B cell (primary cell): ENCODE measurements at regions not wholly inside any gene's neighbourhood (a gene's known extent, or its start where the extent isn't known, plus 50 kb on each side); places are given as distances from the start of the nearest gene placed in this dataset.
A peak's percentile ranks its signal among the peaks of the same experiment; 100 is the strongest.

Experiments
- ATAC-seq: fragments of 200-7000 bp; cut with Tn5 transposase; one replicate; pipeline ENCODE4 v1.10.0; 2021; ENCODE audit warnings: low read depth, mild to moderate bottlenecking, moderate number of reproducible peaks, moderate library complexity
- CTCF ChIA-PET: fragments of 350-600 bp; sonication (Branson Sonifier 250); formaldehyde crosslinking; loops from one replicate; lab custom pipeline; 2021; ENCODE audit warnings: antibody characterized with exemption, inconsistent platforms; lab: Charles Lee
- POLR2A ChIA-PET: fragments of 350-600 bp; sonication (Branson Sonifier 250); formaldehyde crosslinking; loops from one replicate; lab custom pipeline; 2021; ENCODE audit warnings: antibody characterized with exemption; lab: Charles Lee
- DNase-seq: peaks from one replicate; pipeline ENCODE4 v3.0.0; 2013
- H2AFZ ChIP-seq: 2 replicates; pipeline ENCODE4 v1.6.1; 2012; ENCODE audit warnings: mild to moderate bottlenecking, low read depth, low read length; ENCODE audit not compliant: insufficient read depth, poor library complexity, severe bottlenecking
- H3K27ac ChIP-seq, 2 donors: 1 replicate in 1 of 2; 2 replicates in 1 of 2; pipeline ENCODE4 v1.5.1; 2012 to 2013; ENCODE audit warnings: low read length in 2 of 2, mild to moderate bottlenecking in 2 of 2, moderate library complexity in 1 of 2
- H3K27me3 ChIP-seq, 4 experiments: fragments of 200-600 bp in 1 of 4; sonication (generic) in 1 of 4; replicated peaks in 1 of 4; 1 replicate in 2 of 4; 2 replicates in 2 of 4; pipeline versions ENCODE4 v1.6.1 to v1.7.0; 2013 to 2016; ENCODE audit warnings: low read length in 3 of 4, mild to moderate bottlenecking in 2 of 4, mixed read lengths in 1 of 4, moderate library complexity in 1 of 4; ENCODE audit not compliant: insufficient read depth in 4 of 4, control insufficient read depth in 3 of 4; ENCODE audit errors: control extremely low read depth in 1 of 4
- H3K36me3 ChIP-seq, 2 experiments: replicated peaks in 1 of 2; 1 replicate in 1 of 2; 2 replicates in 1 of 2; pipeline versions ENCODE4 v1.6.1 to v1.7.1; 2013; ENCODE audit warnings: low read length in 1 of 2; ENCODE audit not compliant: insufficient read depth in 2 of 2, control insufficient read depth in 1 of 2; ENCODE audit errors: control extremely low read depth in 1 of 2, extremely low read depth in 1 of 2
- H3K4me1 ChIP-seq, 2 donors: fragments of 200-600 bp in 1 of 2; sonication (generic) in 1 of 2; 1 replicate in 1 of 2; 2 replicates in 1 of 2; pipeline versions ENCODE4 v1.5.1 to v1.6.1; 2013 to 2017; ENCODE audit warnings: low read length in 2 of 2; ENCODE audit not compliant: control insufficient read depth in 2 of 2, insufficient read depth in 2 of 2
- H3K4me2 ChIP-seq: replicated peaks from 2 replicates; pipeline ENCODE3; 2012; ENCODE audit warnings: mild to moderate bottlenecking, low read depth, low read length; ENCODE audit not compliant: poor library complexity, severe bottlenecking
- H3K4me3 ChIP-seq, 5 experiments: fragments of 200-600 bp in 1 of 5; sonication (generic) in 1 of 5; 1 replicate in 3 of 5; 2 replicates in 2 of 5; pipeline versions ENCODE4 v1.5.1 to v1.7.0; 2011 to 2016; ENCODE audit warnings: low read length in 4 of 5, mild to moderate bottlenecking in 4 of 5, low read depth in 2 of 5, control low read depth in 1 of 5, moderate library complexity in 1 of 5; ENCODE audit not compliant: insufficient read depth in 1 of 5; ENCODE audit errors: control extremely low read depth in 1 of 5, extremely low read depth in 1 of 5
- H3K79me2 ChIP-seq: fragments of 200-600 bp; sonication (generic); one replicate; pipeline ENCODE4 v1.6.0; 2016; ENCODE audit warnings: low read length; ENCODE audit not compliant: control insufficient read depth, insufficient read depth
- H3K9ac ChIP-seq: fragments of 200-600 bp; sonication (generic); 2 replicates; pipeline ENCODE4 v1.6.1; 2017; ENCODE audit warnings: mild to moderate bottlenecking, low read length, moderate library complexity
- H3K9me3 ChIP-seq, 3 donors: one replicate each; pipeline versions ENCODE4 v1.6.1 to v1.7.1; 2013; ENCODE audit warnings: low read length in 2 of 3; ENCODE audit not compliant: control insufficient read depth in 2 of 3, insufficient read depth in 1 of 3; ENCODE audit errors: control extremely low read depth in 1 of 3
- H4K20me1 ChIP-seq: 2 replicates; pipeline ENCODE4 v1.6.0; 2012; ENCODE audit warnings: mild to moderate bottlenecking, low read length; ENCODE audit not compliant: insufficient read depth, control insufficient read depth, poor library complexity, severe bottlenecking
- H3K27ac Mint-ChIP-seq: one replicate; pipeline ENCODE4 v1.8.0; 2021; ENCODE audit warnings: mixed read lengths
- H3K27me3 Mint-ChIP-seq: one replicate; pipeline ENCODE4 v1.8.0; 2021; ENCODE audit warnings: mixed read lengths
- H3K4me1 Mint-ChIP-seq: one replicate; pipeline ENCODE4 v1.8.0; 2021; ENCODE audit warnings: mixed read lengths
- H3K4me3 Mint-ChIP-seq: one replicate; pipeline ENCODE4 v1.8.0; 2021; ENCODE audit warnings: mixed read lengths
- H3K9me3 Mint-ChIP-seq: one replicate; pipeline ENCODE4 v1.8.0; 2022; ENCODE audit warnings: mixed read lengths; ENCODE audit not compliant: insufficient read depth
- CTCF ChIP-seq: fragments of 200-600 bp; IDR thresholded peaks from one replicate; pipeline ENCODE4 v1.8.0; 2022; ENCODE audit warnings: antibody characterized with exemption, mild to moderate bottlenecking
- EZH2 ChIP-seq: IDR thresholded peaks from 2 replicates; pipeline ENCODE4 v1.6.1; 2012; ENCODE audit warnings: borderline replicate concordance, low read depth, mild to moderate bottlenecking, moderate library complexity, low read length; ENCODE audit not compliant: insufficient read depth, poor library complexity, severe bottlenecking
- whole genome bisulfite sequencing: methylation state at CpG from one replicate; pipeline ENCODE4 v1.1.5; 2013; ENCODE audit warnings: missing lambda C conversion rate; ENCODE audit not compliant: insufficient coverage; 5-methylcytosine and 5-hydroxymethylcytosine counted together
- intact Hi-C: fragments of 100-400 bp; cut with micrococcal nuclease; formaldehyde crosslinking; loops from one replicate; pipeline ENCODE4 v1.10.0; 2022

- H3K4me3 Mint-ChIP-seq = no peak overlapping the region
- no peak overlapping the region for H3K4me2 ChIP-seq
- H3K79me2 ChIP-seq = no peaks in the 10 kb centered on the region
- ATAC-seq (no peak), DNase-seq (no peak)
- no peak overlapping the region for H3K9ac ChIP-seq
- intact Hi-C loops = no loop called here
- H4K20me1 ChIP-seq = no peaks in the 10 kb centered on the region
- ChIA-PET POLR2A (no interaction called here), CTCF (no interaction called here)
- H2AFZ ChIP-seq = no peak overlapping the region
- H3K4me3 ChIP-seq = no peak overlapping the region
- 65% methylated on average over 2 of the region's 6 CpGs for WGBS
- no peak for TF ChIP-seq CTCF
- no peak for TF ChIP-seq EZH2
- H3K9me3 ChIP-seq = peaks cover 0 to 4% (median 0%) of the 10 kb centered on the region in 3 donors
- H3K27me3 ChIP-seq = no peaks in the 10 kb centered on the region
- no peak overlapping the region for H3K27ac Mint-ChIP-seq
- peaks cover 5% of the 10 kb centered on the region for H3K9me3 Mint-ChIP-seq
- H3K36me3 ChIP-seq = no peaks in the 10 kb centered on the region
- H3K27me3 Mint-ChIP-seq = no peaks in the 10 kb centered on the region
- H3K27ac ChIP-seq = no peak overlapping the region
- H3K4me1 Mint-ChIP-seq = peaks cover 5% of the 10 kb centered on the region
- H3K4me1 ChIP-seq = peaks cover 7 to 9% of the 10 kb centered on the region in 2 donors
These were observed 78.4 kb upstream of the MEX3C start for GRCh38 chr18:51275712-51276476.

- CTCF ChIA-PET = interaction anchor here (1.0 to 1.3 kb wide), 2 partner anchors 23 to 52 kb away, joined by 3 to 4 read pairs; no protein-coding TSS in a partner anchor
- peak; percentile 15 for DNase-seq
These were observed 80.7 kb upstream of the MEX3C start for GRCh38 chr18:51278045-51278649.

More at GRCh38 chr18:51278045-51278649, 80.7 kb upstream of the MEX3C start:
- 86% methylated on average over 1 of the region's 4 CpGs for WGBS
- no peak overlapping the region for H3K4me3 Mint-ChIP-seq
- TF ChIP-seq EZH2 (no peak), CTCF (peak; percentile 39)
- H3K4me3 ChIP-seq = no peak overlapping the region
- peaks cover 5% of the 10 kb centered on the region for H3K4me1 Mint-ChIP-seq
- H4K20me1 ChIP-seq = no peaks in the 10 kb centered on the region
- POLR2A ChIA-PET = no interaction called here
- no peak for ATAC-seq
- no peak overlapping the region for H3K27ac ChIP-seq
- H2AFZ ChIP-seq = no peak overlapping the region
- H3K9me3 ChIP-seq = peaks cover 0 to 4% (median 0%) of the 10 kb centered on the region in 3 donors
- no peak overlapping the region for H3K9ac ChIP-seq
- H3K4me1 ChIP-seq = peaks cover 7 to 9% of the 10 kb centered on the region in 2 donors
- intact Hi-C loops = no loop called here
- no peak overlapping the region for H3K27ac Mint-ChIP-seq
- H3K27me3 Mint-ChIP-seq = no peaks in the 10 kb centered on the region
- H3K9me3 Mint-ChIP-seq = no peaks in the 10 kb centered on the region
- H3K27me3 ChIP-seq = no peaks in the 10 kb centered on the region
- no peaks in the 10 kb centered on the region for H3K36me3 ChIP-seq
- no peaks in the 10 kb centered on the region for H3K79me2 ChIP-seq
- H3K4me2 ChIP-seq = no peak overlapping the region
